Spinal cord (tissue), 9 donors: ENCODE measurements at regions not wholly inside any gene's neighbourhood (a gene's known extent, or its start where the extent isn't known, plus 50 kb on each side); places are given as distances from the start of the nearest gene placed in this dataset.
"Not testable (repeated sequence)": the region's sequence is repeated elsewhere in the genome, so short reads cannot be mapped to it uniquely, and the experiment has no call there.

Source experiments
- DNase-seq, 6 donors: peaks; one replicate each; pipeline versions ENCODE4 v3.0.0 to v3.0.0-alpha.2; 2013 to 2015; ENCODE audit warnings: low spot score in 6 of 6, low read depth in 4 of 6
- H3K27ac ChIP-seq: one replicate; pipeline ENCODE4 v1.5.1; 2013; ENCODE audit warnings: low read depth, low read length, control low read depth
- H3K27me3 ChIP-seq: one replicate; pipeline ENCODE4 v1.6.1; 2013; ENCODE audit warnings: low read length; ENCODE audit not compliant: control insufficient read depth, insufficient read depth
- H3K36me3 ChIP-seq: one replicate; pipeline ENCODE4 v1.6.1; 2013; ENCODE audit warnings: low read length; ENCODE audit not compliant: control insufficient read depth, insufficient read depth
- H3K4me1 ChIP-seq: one replicate; pipeline ENCODE4 v1.6.1; 2013; ENCODE audit warnings: low read length; ENCODE audit not compliant: control insufficient read depth, insufficient read depth
- H3K4me3 ChIP-seq: one replicate; pipeline ENCODE4 v1.5.1; 2013; ENCODE audit warnings: low read depth, low read length, control low read depth
- H3K9me3 ChIP-seq: one replicate; pipeline ENCODE4 v1.6.1; 2013; ENCODE audit warnings: low read length; ENCODE audit not compliant: control insufficient read depth, insufficient read depth
- WGBS: methylation state at CpG from one replicate; pipeline ENCODE4 v1.1.5; 2013; ENCODE audit warnings: missing lambda C conversion rate; ENCODE audit not compliant: insufficient coverage; 5-methylcytosine and 5-hydroxymethylcytosine counted together
- donor health status: healthy.

DNA sequence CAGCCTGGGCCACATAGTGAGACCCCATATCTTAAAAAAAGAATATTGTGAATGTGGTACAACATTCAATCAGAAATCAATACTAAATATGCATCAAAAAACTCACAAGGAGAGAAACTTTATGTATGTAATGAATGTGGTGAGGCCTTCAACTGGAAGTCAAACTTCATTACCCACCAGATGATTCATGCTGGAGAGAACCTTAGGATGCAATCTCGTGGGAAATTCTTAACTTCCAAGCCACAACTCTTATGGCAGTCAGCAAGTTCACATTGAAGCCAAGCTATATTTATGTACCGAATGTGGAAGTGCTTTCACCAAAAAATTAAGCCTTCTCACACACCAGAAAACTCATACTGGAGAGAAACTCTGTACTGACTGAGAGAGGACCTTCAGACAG is 84.5 kb upstream of the UXT start:
- no peak for DNase-seq
- no peak overlapping the region for H3K4me3 ChIP-seq
- no peaks in the 10 kb centered on the region for H3K4me1 ChIP-seq
- no peaks in the 10 kb centered on the region for H3K36me3 ChIP-seq
- H3K27ac ChIP-seq = no peak overlapping the region
- no CpG with 5 or more reads among the region's 2 CpGs for WGBS
- H3K27me3 ChIP-seq = no peaks in the 10 kb centered on the region
- H3K9me3 ChIP-seq = no peaks in the 10 kb centered on the region

DNA sequence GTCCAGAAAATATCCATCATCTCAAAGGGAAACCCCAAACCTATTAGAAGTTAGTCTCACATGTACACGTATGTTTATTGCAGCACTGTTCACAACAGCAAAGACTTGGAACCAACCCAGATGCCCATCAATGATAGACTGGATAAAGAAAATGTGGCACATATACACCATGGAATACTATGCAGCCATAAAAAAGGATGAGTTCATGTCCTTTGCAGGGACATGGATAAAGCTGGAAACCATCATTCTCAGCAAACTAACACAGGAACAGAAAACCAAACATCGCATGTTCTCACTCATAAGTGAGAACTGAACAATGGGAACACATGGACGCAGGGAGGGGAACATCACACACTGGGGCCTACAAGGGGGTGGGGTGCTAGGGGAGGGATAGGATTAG is 79.9 kb upstream of the UXT start:
- DNase-seq, H3K36me3 ChIP-seq, H3K4me1 ChIP-seq, H3K4me3 ChIP-seq, H3K27ac ChIP-seq, H3K9me3 ChIP-seq, H3K27me3 ChIP-seq: not testable (repeated sequence)
- WGBS = no CpG with 5 or more reads among the region's 3 CpGs

DNA sequence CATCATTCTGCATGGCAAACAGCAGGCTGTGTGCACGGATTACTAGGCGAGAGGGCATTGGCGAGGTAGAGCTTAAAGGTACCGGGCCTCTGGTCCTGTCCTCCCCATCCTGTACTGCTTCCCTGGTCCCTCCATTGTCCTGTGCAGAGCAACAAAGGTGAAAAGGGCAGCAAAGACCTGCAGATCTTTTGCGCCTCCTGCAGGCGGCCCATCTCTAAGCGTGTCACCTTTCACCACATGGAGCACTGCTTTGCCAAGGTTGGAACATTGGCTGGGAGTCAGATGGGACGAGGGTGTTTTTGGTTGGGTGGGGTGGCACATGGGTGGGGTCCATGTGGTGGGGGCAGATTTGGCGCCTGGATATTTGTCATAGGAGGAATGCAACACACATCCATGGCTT is 64.7 kb upstream of the UXT start:
- WGBS = 84% methylated on average over 4 of the region's 9 CpGs
- H3K27me3 ChIP-seq = no peaks in the 10 kb centered on the region
- H3K4me3 ChIP-seq = no peak overlapping the region
- no peaks in the 10 kb centered on the region for H3K4me1 ChIP-seq
- peaks cover 2% of the 10 kb centered on the region for H3K9me3 ChIP-seq
- no peaks in the 10 kb centered on the region for H3K36me3 ChIP-seq
- no peak for DNase-seq
- no peak overlapping the region for H3K27ac ChIP-seq

DNA sequence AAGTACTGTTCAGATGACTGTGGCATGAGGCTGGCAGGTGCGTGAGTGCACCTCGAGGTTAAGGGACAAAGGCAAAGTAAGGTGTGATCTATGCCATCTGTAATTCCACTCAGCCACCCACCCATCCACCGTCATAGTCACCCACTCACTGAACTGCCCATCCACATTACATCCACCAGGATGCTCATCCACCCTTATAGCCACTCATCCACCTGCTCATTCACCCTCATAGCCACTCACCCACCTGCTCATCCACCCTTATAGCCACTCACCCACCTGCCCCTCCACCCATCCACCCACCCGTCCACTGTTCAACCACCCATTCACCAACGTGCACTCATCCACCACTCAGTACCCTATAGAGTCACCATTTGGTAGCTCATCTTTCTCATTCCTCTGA is 64.1 kb upstream of the UXT start:
- no peaks in the 10 kb centered on the region for H3K36me3 ChIP-seq
- no peaks in the 10 kb centered on the region for H3K27me3 ChIP-seq
- WGBS = 88% methylated on average over 3 of the region's 5 CpGs
- no peaks in the 10 kb centered on the region for H3K4me1 ChIP-seq
- H3K4me3 ChIP-seq = no peak overlapping the region
- H3K27ac ChIP-seq = no peak overlapping the region
- peaks cover 2% of the 10 kb centered on the region for H3K9me3 ChIP-seq
- no peak for DNase-seq

DNA sequence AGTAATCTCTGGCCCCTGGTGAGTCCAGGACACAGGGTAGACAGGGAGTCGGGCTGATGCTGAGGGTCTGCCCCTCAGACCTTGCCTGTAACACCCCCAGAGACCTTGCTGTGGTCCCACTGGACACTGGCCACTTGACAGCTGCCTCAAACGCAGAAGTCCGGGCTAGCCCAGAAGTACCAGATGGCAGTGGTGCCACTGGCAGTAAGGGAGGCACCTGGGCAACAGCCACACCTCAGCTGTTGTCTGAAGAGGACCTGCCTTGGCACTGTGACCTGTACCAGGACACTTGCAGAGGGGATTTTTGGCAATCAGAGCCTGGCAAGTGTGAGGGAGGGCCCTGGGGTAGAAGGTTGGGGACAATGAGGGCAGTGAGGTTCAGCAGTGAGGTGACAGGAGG is 63.3 kb upstream of the UXT start:
- no peak for DNase-seq
- H3K4me1 ChIP-seq = no peaks in the 10 kb centered on the region
- H3K9me3 ChIP-seq = peaks cover 2% of the 10 kb centered on the region
- no peak overlapping the region for H3K4me3 ChIP-seq
- no peak overlapping the region for H3K27ac ChIP-seq
- WGBS = 60% methylated on average over 3 of the region's 3 CpGs
- no peaks in the 10 kb centered on the region for H3K36me3 ChIP-seq
- H3K27me3 ChIP-seq = no peaks in the 10 kb centered on the region

DNA sequence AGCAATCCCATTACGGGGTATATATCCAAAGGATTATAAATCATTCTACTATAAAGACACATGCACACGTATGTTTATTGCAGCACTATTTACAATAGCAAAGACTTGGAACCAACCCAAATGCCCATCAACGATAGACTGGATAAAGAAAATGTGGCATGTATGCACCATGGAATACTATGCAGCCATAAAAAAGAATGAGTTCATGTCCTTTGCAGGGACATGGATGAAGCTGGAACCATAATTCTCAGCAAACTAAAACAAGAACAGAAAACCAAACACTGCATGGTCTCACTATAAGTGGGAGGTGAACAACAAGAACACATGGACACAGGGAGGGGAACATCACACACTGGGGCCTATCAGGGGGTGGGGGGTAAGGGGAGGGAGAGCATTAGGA is 56.1 kb upstream of the UXT start:
- not testable (repeated sequence) for H3K4me3 ChIP-seq, DNase-seq, H3K27me3 ChIP-seq, H3K4me1 ChIP-seq, H3K9me3 ChIP-seq, H3K27ac ChIP-seq, H3K36me3 ChIP-seq
- WGBS = 80% methylated on average over 1 of the region's 3 CpGs

DNA sequence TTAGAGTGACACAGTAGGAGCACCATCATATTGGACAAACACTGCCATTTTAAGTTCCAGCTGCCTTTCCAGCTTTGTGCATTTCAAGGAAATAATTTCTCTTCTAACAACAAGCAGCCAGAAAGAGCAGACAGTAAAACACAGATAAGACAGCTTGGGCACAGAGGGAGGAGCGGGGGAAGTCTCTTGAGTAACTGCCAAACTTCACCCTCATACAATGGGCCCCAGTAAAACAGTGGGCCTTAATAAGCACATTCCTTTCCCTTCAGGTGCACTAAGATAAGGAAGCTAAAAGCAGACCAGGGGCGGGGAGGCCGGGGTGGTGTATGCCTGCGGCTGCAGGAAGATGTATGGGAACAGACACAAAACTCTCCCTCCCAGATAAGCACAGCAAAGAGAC is 53.7 kb upstream of the UXT start:
- not testable (repeated sequence) for H3K36me3 ChIP-seq, H3K4me1 ChIP-seq, DNase-seq, H3K27me3 ChIP-seq, H3K4me3 ChIP-seq, H3K9me3 ChIP-seq, H3K27ac ChIP-seq
- 55% methylated on average over 3 of the region's 4 CpGs for WGBS

DNA sequence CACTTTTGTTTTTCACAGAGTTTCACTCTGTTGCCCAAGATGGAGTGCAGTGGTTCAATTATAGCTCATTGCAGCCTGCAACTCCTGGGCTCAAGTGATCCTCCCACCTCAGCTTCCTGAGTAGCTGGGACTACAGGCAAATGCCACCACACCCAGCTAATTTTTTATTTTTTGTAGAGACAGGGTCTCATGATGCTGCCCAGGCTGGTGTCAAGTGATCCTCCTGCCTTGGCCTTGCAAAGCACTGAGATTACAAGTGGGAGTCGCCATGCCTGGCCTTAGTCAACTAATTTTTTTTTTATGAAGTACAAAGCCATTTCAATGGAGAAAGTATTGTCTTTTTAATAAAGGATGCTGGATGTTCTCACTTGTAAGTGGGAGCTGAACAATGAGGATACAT is 51.3 kb upstream of the UXT start:
- no CpG with 5 or more reads among the region's 1 CpG for WGBS
- DNase-seq = no peak
- Histone ChIP-seq H3K27ac (no peak overlapping the region), H3K4me3 (no peak overlapping the region), H3K4me1 (no peaks in the 10 kb centered on the region), H3K9me3 (no peaks in the 10 kb centered on the region), H3K36me3 (no peaks in the 10 kb centered on the region), H3K27me3 (no peaks in the 10 kb centered on the region)
